CD4-positive, alpha-beta T cell (primary cell): ENCODE measurements at regions not wholly inside any gene's neighbourhood (a gene's known extent, or its start where the extent isn't known, plus 50 kb on each side); places are given as distances from the start of the nearest gene placed in this dataset.

Source experiments
- ATAC-seq: fragments of 200-7000 bp; cut with Tn5 transposase; one replicate; pipeline ENCODE4 v1.10.0; 2022; ENCODE audit warnings: mild to moderate bottlenecking; ENCODE audit not compliant: poor library complexity
- CTCF ChIA-PET: fragments of 350-600 bp; sonication (Branson Sonifier 250); formaldehyde crosslinking; loops from one replicate; lab custom pipeline; 2021; ENCODE audit warnings: antibody characterized with exemption, inconsistent platforms; lab: Charles Lee
- POLR2A ChIA-PET: fragments of 350-600 bp; sonication (Branson Sonifier 250); formaldehyde crosslinking; loops from one replicate; lab custom pipeline; 2021; ENCODE audit warnings: antibody characterized with exemption, inconsistent platforms; lab: Charles Lee
- DNase-seq, 14 experiments: peaks; one replicate each; pipeline ENCODE4 v3.0.0-alpha.2; 2013 to 2020; ENCODE audit warnings: mixed read lengths in 2 of 14
- H3K27ac ChIP-seq, 2 donors: one replicate each; pipeline versions ENCODE4 v1.5.1 to v1.7.0; 2013; ENCODE audit warnings: low read length in 2 of 2, low read depth in 1 of 2, mild to moderate bottlenecking in 1 of 2
- H3K27me3 ChIP-seq, 2 experiments: 1 replicate in 1 of 2; 2 replicates in 1 of 2; pipeline versions ENCODE4 v1.6.1 to v1.7.0; 2013; ENCODE audit warnings: low read length in 2 of 2, control low read depth in 1 of 2, mild to moderate bottlenecking in 1 of 2, moderate library complexity in 1 of 2; ENCODE audit not compliant: insufficient read depth in 2 of 2, control insufficient read depth in 1 of 2
- H3K36me3 ChIP-seq: one replicate; pipeline ENCODE4 v1.6.1; 2013; ENCODE audit warnings: low read length, control low read depth; ENCODE audit not compliant: insufficient read depth
- H3K4me1 ChIP-seq: one replicate; pipeline ENCODE4 v1.6.1; 2013; ENCODE audit warnings: low read length, control low read depth; ENCODE audit not compliant: insufficient read depth
- H3K4me3 ChIP-seq: one replicate; pipeline ENCODE4 v1.5.1; 2013; ENCODE audit warnings: mild to moderate bottlenecking, low read length, moderate library complexity
- H3K9me3 ChIP-seq, 2 experiments: 1 replicate in 1 of 2; 2 replicates in 1 of 2; pipeline versions ENCODE4 v1.6.1 to v1.7.0; 2013; ENCODE audit warnings: low read length in 2 of 2, mild to moderate bottlenecking in 2 of 2, control low read depth in 1 of 2, moderate library complexity in 1 of 2; ENCODE audit not compliant: control insufficient read depth in 1 of 2, insufficient read depth in 1 of 2
- H3K27ac Mint-ChIP-seq: one replicate; pipeline ENCODE4 v1.8.0; 2020; ENCODE audit warnings: mixed read lengths
- H3K27me3 Mint-ChIP-seq: one replicate; pipeline ENCODE4 v1.8.0; 2021; ENCODE audit warnings: mixed read lengths
- H3K36me3 Mint-ChIP-seq: one replicate; pipeline ENCODE4 v1.8.0; 2021; ENCODE audit warnings: low read depth, mixed read lengths
- H3K4me1 Mint-ChIP-seq: one replicate; pipeline ENCODE4 v1.8.0; 2021; ENCODE audit warnings: low read depth, mixed read lengths
- H3K4me3 Mint-ChIP-seq: one replicate; pipeline ENCODE4 v1.8.0; 2020; ENCODE audit warnings: mild to moderate bottlenecking, mixed read lengths
- H3K9me3 Mint-ChIP-seq: one replicate; pipeline ENCODE4 v1.8.0; 2020; ENCODE audit warnings: mixed read lengths
- CTCF ChIP-seq: fragments of 200-600 bp; IDR thresholded peaks from one replicate; pipeline ENCODE4 v1.8.0; 2022; ENCODE audit warnings: antibody characterized with exemption, mild to moderate bottlenecking
- intact Hi-C, 2 experiments: fragments of 100-400 bp; cut with DNase I in 1 of 2; cut with micrococcal nuclease in 1 of 2; formaldehyde crosslinking; loops; one replicate each; pipeline versions ENCODE4 v1.15.1 to v1.9.0; 2023 to 2025; cut with DNase I, micrococcal nuclease

DNA sequence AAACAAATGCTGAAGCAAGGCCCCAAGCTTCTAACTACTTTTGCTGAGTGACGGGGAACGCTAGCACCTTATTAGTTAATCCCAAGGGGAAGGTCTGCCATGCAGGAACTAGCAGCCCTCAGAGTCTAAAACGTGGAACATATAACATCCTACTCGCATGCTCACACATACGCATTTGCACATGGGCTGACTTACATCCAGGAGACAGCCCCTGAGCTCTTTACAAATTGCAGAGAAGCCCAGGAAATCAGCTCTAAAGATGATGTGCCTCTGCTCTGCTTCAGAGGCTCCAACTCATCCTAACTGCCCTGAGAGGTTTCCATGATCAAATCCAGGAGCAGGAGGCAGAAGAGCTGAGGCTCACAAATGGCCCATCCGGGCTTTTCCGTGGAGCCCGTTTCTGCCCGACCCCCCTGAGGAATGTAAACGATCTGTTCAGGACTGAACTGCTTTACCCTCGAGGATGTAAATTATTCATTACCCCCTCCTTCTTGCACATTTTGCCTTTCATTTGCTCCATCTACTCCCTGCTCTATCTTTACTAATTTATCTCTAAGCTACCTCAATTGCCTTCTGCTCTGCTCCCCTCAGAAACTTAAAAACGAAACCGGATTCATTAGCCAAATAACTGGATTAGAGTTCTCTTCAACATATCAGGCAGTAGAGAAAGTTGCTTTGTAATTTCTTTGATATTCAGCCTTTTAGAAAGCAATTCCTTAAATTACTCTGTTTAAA is 141.9 kb upstream of the CCDC54 start:
- no peak for TF ChIP-seq CTCF
- DNase-seq, result peak in 1 of 14 experiments; percentile 9
- Histone ChIP-seq H3K36me3 (no peaks in the 10 kb centered on the region), H3K27me3 (no peaks in the 10 kb centered on the region), H3K4me3 (peak overlapping the region; percentile 30), H3K4me1 (peaks cover 4% of the 10 kb centered on the region), H3K9me3 (no peaks in the 10 kb centered on the region), H3K27ac (no peak overlapping the region)
- Mint-ChIP-seq H3K27ac (no peak overlapping the region), H3K27me3 (no peaks in the 10 kb centered on the region), H3K36me3 (no peaks in the 10 kb centered on the region), H3K4me1 (peaks cover 5% of the 10 kb centered on the region), H3K9me3 (no peaks in the 10 kb centered on the region), H3K4me3 (peak overlapping the region; percentile 46)
- ChIA-PET CTCF (interaction anchor here (0.7 to 1.2 kb wide), 2 partner anchors 186 to 308 kb away, joined by 5 to 6 read pairs; no protein-coding TSS in a partner anchor), POLR2A (interaction anchor here (1.0 to 1.7 kb wide), 2 partner anchors 186 to 693 kb away, joined by 4 to 5 read pairs; no protein-coding TSS in a partner anchor)
- no peak for ATAC-seq
- intact Hi-C loops, result loop anchor here (2.0 to 10.0 kb wide), 9 partner anchors 287 to 1317 kb away; partner anchors contain the start of gene BBX (in 1 of the 2)

- peak; percentile 93 for TF ChIP-seq CTCF
- H3K27ac Mint-ChIP-seq, result no peak overlapping the region
- POLR2A ChIA-PET, result interaction anchor here (1.0 to 1.7 kb wide), 2 partner anchors 185 to 692 kb away, joined by 4 to 5 read pairs; no protein-coding TSS in a partner anchor
These were observed 141.3 kb upstream of the CCDC54 start for GRCh38 chr3:107235928-107236315.

DNA sequence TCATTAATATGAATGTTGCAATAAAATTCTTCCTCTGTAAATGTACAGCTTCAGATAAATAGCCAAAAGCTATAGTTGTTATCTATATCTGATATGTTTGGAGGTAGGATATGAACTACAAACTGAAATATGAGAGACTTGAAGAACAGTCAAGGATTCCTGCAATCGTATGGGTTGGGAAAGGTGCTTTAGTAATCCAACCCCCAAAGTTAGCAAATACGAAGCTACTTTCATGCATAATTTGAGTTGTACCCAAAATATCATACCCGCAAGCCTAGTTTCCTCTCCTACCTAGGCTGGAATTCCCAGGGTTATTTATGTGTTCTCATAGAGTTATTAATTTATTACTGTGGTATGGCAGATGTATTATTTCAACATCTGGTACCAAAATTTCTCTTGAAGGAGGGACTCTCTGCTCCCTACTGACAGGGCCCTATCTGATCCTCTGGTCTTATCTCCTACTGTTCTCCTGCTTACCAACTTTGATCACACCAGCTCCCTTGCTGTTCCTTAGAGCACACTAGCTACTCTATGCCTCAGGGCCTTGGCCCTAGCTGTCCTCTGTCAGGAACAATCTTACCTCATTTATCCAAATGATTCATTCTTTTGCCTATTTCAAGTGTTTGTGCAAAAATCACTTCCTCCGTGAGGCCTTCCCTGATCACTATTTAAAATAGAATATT is 140.4 kb upstream of the CCDC54 start:
- no peak overlapping the region for H3K4me3 ChIP-seq
- no peak for TF ChIP-seq CTCF
- H3K9me3 ChIP-seq, result no peaks in the 10 kb centered on the region
- no peak overlapping the region for H3K27ac Mint-ChIP-seq
- peaks cover 13% of the 10 kb centered on the region for H3K4me1 Mint-ChIP-seq
- peaks cover 7% of the 10 kb centered on the region for H3K27me3 Mint-ChIP-seq
- no peaks in the 10 kb centered on the region for H3K27me3 ChIP-seq
- ChIA-PET POLR2A (interaction anchor here (1.0 to 1.7 kb wide), 2 partner anchors 184 to 691 kb away, joined by 4 to 5 read pairs; no protein-coding TSS in a partner anchor), CTCF (interaction anchor here (1.2 kb wide), 1 partner anchor 307 kb away, joined by 5 read pairs; no protein-coding TSS in a partner anchor)
- no peaks in the 10 kb centered on the region for H3K36me3 Mint-ChIP-seq
- no peaks in the 10 kb centered on the region for H3K36me3 ChIP-seq
- no peak overlapping the region for H3K4me3 Mint-ChIP-seq
- intact Hi-C loops, result loop anchor here (1.0 to 10.0 kb wide), 15 partner anchors 182 to 1316 kb away; partner anchors contain the start of gene BBX (in 1 of the 2)
- H3K4me1 ChIP-seq, result peaks cover 14% of the 10 kb centered on the region
- DNase-seq, result no peak
- no peaks in the 10 kb centered on the region for H3K9me3 Mint-ChIP-seq
- no peak for ATAC-seq
- H3K27ac ChIP-seq, result no peak overlapping the region

More at GRCh38 chr3:107235928-107236315, 141.3 kb upstream of the CCDC54 start:
- H3K4me3 ChIP-seq, result peak overlapping the region; percentile 30
- Mint-ChIP-seq H3K9me3 (no peaks in the 10 kb centered on the region), H3K36me3 (no peaks in the 10 kb centered on the region), H3K4me3 (peak overlapping the region; percentile 46), H3K4me1 (peaks cover 7% of the 10 kb centered on the region), H3K27me3 (peaks cover 2% of the 10 kb centered on the region)
- no peaks in the 10 kb centered on the region for H3K27me3 ChIP-seq
- intact Hi-C loops, result loop anchor here (1.0 to 10.0 kb wide), 16 partner anchors 183 to 1317 kb away; partner anchors contain the start of gene BBX (in 1 of the 2)
- H3K27ac ChIP-seq, result no peak overlapping the region
- peaks cover 9% of the 10 kb centered on the region for H3K4me1 ChIP-seq
- CTCF ChIA-PET, result interaction anchor here (0.6 to 1.2 kb wide), 3 partner anchors 185 to 425 kb away, joined by 3 to 6 read pairs (median 5); no protein-coding TSS in a partner anchor
- H3K36me3 ChIP-seq, result no peaks in the 10 kb centered on the region
- DNase-seq (peak in 11 of 14 experiments; percentile 4 to 82 (median 39)), ATAC-seq (peak; percentile 71)
- no peaks in the 10 kb centered on the region for H3K9me3 ChIP-seq
